Lung microvascular endothelial cell (primary cell): ENCODE measurements at regions not wholly inside any gene's neighbourhood (a gene's known extent, or its start where the extent isn't known, plus 50 kb on each side); places are given as distances from the start of the nearest gene placed in this dataset.
A peak's percentile ranks its signal among the peaks of the same experiment; 100 is the strongest.

ENCODE experiments used
- DNase-seq, 2 donors: peaks; one replicate each; pipeline versions ENCODE4 v3.0.0 to v3.0.0-alpha.2; 2010; ENCODE audit warnings: low read depth in 2 of 2

GRCh38 chr3:113051787-113052186, 61.0 kb downstream of the GTPBP8 start:
- no peak for DNase-seq

GRCh38 chr3:113053169-113053568, 62.4 kb downstream of the GTPBP8 start:
- no peak for DNase-seq

DNA sequence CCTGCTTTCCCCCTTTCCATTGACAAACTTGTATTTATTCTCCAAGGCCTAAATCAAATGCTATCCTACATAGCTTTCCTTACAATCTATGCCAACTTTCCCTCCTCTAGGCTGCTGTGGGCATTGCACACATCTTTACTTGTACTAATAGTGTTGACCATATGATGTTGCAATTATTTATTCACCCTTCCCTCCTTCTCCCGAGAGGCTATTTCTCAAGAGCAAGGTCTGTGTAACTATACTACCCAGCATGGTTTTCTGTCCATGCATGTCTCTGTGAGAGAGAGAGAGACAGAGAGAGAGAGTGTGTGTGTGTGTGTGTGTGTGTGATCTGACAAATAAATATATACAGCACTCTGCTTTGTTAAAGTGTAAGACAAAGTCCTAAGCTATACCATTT, 63.8 kb downstream of the GTPBP8 start:
- no peak for DNase-seq

- DNase-seq = no peak
These were observed 64.4 kb downstream of the GTPBP8 start for GRCh38 chr3:113055201-113055600.

DNA sequence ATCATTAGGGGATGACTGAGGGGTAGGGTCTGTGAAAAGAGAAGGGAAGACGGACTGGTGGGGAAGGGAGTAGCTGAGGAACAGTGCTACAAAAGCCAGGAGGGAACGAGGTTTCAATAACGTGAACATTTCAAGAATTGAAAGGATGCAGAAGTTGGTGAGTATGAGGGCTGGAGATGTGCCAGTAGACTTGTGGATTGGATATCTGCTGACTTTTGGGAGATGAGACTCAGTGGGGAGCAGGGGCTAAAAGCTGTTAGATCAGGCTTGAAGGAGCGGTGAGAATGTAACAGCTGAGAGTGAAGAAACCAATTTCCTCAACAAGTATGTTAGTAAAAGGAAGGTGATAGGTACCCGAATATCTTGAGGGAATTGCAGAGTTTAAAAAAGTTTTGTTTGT, 65.2 kb downstream of the GTPBP8 start:
- no peak for DNase-seq

DNA sequence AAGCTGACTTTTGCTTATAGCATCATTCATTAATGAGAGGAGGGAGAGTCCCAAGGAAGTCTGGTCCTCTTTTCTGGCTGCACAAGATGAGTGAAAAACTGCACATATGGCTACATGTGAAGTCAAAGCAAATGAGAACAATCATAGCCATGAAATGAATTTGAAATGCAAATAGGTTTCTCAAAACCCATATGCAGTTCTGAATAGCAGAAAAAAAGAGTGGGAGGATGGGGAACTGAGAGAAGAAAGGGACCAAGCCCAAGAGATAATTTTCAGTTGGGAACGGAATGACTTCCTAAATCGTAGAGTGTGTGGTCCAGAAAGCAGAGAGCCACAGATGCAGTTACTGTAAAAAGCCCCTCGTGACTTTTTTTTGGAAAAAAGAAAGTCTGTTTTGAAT, 66.3 kb downstream of the GTPBP8 start:
- no peak for DNase-seq

DNA sequence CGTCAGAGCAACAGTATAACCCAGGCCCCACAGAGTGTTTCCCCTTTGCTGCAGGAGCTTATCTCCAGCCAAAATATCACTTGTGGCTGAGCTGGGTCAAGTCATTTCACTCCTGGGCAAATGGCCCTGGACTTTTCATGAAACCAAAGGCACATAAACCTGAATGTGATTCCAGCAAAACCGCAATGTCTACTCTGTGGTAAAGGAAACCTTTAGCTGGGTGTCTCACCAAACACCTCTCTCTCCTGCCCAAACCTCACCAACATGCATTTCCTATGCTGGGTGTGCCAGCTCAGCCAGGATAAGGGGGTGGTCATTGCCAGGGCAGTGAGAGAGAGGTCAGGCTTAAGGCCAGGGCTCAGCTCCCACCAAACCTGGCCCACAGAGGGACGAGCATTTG, 67.4 kb downstream of the GTPBP8 start:
- DNase-seq = no peak

GRCh38 chr3:113062705-113063104, 71.9 kb downstream of the GTPBP8 start:
- DNase-seq = no peak

GRCh38 chr3:113063126-113063894, 72.5 kb downstream of the GTPBP8 start:
- no peak for DNase-seq

DNA sequence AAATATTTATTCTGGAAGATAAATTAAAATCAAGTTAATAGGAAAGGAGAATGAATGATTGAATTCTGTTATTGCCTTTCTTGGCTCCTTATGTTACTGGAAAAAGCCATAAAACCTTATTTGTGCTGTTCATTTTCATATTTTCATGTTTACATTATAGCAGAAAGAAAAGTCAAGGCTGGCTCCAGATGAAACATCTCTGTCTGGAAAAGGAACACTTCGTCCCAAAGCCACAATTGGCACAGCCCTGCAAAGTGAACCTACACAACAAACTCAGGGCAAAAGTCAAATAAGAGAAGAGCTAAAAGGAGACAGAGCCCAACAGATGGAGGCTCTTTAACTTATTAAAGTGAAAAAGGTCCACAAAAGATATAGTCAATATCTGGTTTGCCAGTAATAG, 73.4 kb downstream of the GTPBP8 start:
- no peak for DNase-seq

DNA sequence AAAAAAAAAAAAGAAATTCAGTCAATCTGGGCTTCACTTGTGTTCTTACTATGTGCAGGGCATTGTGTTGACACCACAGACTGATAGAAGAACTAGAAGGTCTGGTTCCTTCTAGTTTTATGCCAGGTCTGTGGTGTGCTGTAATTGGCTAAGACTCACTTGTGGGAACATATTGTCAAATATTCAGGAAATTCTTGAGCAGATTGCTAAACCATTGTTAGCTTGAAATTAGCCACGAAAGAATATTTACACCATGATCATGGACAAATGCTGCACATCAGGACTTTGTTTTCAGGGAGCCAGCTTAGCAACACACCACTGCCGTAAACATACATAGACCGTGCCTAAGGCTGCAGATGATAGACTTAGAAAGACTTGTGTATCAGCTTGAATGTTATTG, 74.6 kb downstream of the GTPBP8 start:
- no peak for DNase-seq

GRCh38 chr3:113070072-113070640, 79.4 kb downstream of the GTPBP8 start:
- no peak for DNase-seq

DNA sequence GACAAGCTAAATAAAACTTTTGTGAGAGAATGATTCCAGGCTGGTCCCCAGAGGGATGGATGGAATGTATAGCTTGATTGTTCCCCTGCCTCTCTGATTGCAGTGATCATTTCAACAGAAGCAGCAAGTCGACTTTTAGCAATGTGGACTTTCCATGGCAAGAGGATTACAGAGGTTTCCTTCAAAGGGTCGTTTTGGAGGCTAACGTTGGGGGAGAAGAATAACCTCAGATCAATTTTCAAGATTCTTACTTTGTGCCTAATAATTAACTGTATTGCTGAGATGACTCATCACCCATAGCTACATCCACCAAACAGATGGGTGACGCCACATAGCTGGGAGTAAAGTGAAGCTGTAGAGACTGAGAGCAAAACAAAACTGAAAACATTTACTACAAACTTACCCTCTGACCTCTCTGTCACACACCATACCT, 79.9 kb downstream of the GTPBP8 start:
- no peak for DNase-seq

GRCh38 chr3:113075588-113075987, 84.8 kb downstream of the GTPBP8 start:
- DNase-seq = no peak

GRCh38 chr3:113079218-113079961, 88.6 kb downstream of the GTPBP8 start:
- no peak for DNase-seq

DNA sequence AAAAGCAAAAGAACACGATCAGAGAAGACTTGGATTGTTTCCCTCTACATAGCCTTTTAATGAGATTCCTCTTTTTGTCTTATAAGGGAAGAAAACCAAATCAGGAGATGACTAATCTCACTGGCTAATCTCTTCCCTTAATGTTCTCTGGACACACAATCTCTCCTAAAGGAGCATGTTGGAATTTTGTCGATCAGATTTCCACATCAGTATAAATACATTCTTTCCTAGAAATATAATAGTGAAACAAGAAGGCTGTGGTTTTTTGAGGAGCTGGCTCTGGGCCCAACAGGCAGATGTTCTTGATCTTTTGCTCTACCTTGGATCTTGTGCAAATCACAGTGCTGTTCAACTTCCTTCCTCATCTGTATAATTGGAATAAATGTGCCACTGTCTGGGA, 94.0 kb downstream of the GTPBP8 start:
- peak in 1 of 2 donors; percentile 17 for DNase-seq

- DNase-seq = no peak
These were observed 96.0 kb downstream of the GTPBP8 start for GRCh38 chr3:113086560-113087461.

GRCh38 chr3:113088616-113089015, 97.8 kb downstream of the GTPBP8 start:
- DNase-seq = no peak

- no peak for DNase-seq
These were observed 100.6 kb downstream of the GTPBP8 start for GRCh38 chr3:113091417-113091816.

DNA sequence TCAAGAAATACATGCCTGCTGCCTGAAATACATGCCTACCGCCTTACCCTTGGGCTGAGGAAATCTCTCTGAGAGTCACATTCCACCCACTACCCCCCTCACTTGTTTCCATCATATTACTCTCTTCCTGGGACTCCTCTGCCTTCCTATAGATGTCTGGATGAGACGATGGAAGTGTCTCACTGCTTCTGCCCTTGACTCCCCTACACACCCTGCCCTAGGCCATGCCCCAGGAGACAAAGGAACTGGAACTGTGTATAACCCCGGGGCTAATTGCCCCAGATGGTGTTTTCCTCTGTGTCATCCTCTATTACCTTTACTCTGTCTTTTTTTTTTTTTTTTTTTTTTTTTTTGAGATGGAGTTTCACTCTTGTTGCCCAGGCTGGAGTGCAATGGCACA, 102.0 kb downstream of the GTPBP8 start:
- no peak for DNase-seq

- no peak for DNase-seq
These were observed 103.8 kb downstream of the GTPBP8 start for GRCh38 chr3:113094337-113095221.
